ENCODE measurements at regions not wholly inside any gene's neighbourhood (a gene's known extent, or its start where the extent isn't known, plus 50 kb on each side); places are given as distances from the start of the nearest gene placed in this dataset.

DNA sequence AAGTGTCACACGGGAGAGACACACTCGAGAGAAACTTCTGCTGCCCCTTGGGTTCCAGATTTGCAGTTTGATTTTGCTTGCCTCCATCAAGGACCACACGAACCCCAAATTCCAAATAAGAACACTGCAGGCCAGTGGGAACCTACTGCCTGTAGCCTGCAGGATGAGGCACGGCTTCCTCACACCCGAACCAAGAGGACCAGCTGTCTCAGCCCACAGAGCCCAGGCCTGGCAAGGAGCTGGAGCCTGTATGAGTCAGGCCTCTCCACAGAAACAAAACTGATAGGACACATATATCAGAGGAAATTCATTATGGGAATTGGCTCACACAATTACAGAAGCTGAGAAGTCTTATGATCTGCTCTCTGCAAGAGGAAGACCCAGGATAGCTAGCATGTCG, 188.1 kb upstream of the NSMCE3 start:
- H3K4me3 Mint-ChIP-seq: no peak overlapping the region
- no peaks in the 10 kb centered on the region for H3K36me3 Mint-ChIP-seq
- no peak overlapping the region for H3K27ac Mint-ChIP-seq
- H3K27me3 Mint-ChIP-seq (ENCODE audit: low read depth): no peaks in the 10 kb centered on the region
- TF ChIP-seq, protein P1, sequence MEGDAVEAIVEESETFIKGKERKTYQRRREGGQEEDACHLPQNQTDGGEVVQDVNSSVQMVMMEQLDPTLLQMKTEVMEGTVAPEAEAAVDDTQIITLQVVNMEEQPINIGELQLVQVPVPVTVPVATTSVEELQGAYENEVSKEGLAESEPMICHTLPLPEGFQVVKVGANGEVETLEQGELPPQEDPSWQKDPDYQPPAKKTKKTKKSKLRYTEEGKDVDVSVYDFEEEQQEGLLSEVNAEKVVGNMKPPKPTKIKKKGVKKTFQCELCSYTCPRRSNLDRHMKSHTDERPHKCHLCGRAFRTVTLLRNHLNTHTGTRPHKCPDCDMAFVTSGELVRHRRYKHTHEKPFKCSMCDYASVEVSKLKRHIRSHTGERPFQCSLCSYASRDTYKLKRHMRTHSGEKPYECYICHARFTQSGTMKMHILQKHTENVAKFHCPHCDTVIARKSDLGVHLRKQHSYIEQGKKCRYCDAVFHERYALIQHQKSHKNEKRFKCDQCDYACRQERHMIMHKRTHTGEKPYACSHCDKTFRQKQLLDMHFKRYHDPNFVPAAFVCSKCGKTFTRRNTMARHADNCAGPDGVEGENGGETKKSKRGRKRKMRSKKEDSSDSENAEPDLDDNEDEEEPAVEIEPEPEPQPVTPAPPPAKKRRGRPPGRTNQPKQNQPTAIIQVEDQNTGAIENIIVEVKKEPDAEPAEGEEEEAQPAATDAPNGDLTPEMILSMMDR (IDR thresholded peaks at IDR 0.05; ENCODE audit: unreplicated experiment): no peak
- H3K4me1 Mint-ChIP-seq: peaks cover 6% of the 10 kb centered on the region
- no peaks in the 10 kb centered on the region for H3K9me3 Mint-ChIP-seq
- no peak for DNase-seq (ENCODE audit: low spot score in 2 of 2, unreplicated experiment in 2 of 2)

DNA sequence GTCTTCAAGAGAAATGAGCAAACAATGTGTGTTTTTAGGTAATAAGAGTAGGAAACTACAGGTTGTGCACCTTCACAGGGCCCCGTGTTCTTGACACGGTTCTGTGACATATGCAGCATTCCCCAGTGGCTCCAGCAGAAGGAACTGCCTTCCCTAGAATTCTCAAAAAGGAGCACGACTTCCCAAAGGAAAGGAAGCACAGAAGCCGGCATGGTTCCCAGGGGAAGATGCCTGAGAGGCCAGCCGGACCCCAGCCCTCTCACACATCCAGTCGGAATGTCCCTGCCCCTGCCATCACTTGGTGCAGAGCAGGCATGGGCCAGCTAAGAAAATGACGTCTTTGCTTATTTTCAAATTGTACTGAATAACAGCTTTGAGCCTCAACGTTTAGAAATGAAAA, 187.3 kb upstream of the NSMCE3 start:
- TF ChIP-seq, protein P1 (IDR thresholded peaks at IDR 0.05; ENCODE audit: unreplicated experiment): no peak
- Mint-ChIP-seq H3K9me3 (no peaks in the 10 kb centered on the region), H3K27me3 (ENCODE audit: low read depth) (no peaks in the 10 kb centered on the region), H3K4me3 (no peak overlapping the region), H3K36me3 (no peaks in the 10 kb centered on the region), H3K4me1 (peaks cover 7% of the 10 kb centered on the region), H3K27ac (no peak overlapping the region)
- no peak for DNase-seq (ENCODE audit: low spot score in 2 of 2, unreplicated experiment in 2 of 2)

DNA sequence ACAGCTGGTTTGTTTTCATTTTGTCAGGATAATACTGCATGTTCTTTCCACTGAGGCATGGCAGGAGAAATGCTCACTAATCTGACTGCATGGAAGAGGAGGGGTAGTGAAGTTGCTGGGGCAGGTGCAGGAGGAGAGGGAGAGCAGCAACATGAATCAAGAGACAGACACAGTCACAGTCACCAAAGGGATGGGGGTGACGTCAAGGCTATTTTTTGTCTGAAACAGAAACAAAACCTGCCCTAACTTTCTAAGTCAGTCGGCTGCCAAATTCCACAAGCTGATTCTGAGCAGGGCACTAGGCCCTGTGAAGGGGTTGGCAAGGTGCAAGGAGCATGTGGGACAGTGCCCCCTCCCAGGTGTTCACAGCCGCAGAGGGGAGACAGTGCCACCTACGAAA, 186.6 kb upstream of the NSMCE3 start:
- H3K4me3 Mint-ChIP-seq: no peak overlapping the region
- H3K4me1 Mint-ChIP-seq: peaks cover 7% of the 10 kb centered on the region
- DNase-seq (ENCODE audit: low spot score in 2 of 2, unreplicated experiment in 2 of 2): no peak
- H3K27ac Mint-ChIP-seq: no peak overlapping the region
- H3K36me3 Mint-ChIP-seq: no peaks in the 10 kb centered on the region
- no peaks in the 10 kb centered on the region for H3K27me3 Mint-ChIP-seq (ENCODE audit: low read depth)
- TF ChIP-seq, protein P1 (IDR thresholded peaks at IDR 0.05; ENCODE audit: unreplicated experiment): no peak
- no peaks in the 10 kb centered on the region for H3K9me3 Mint-ChIP-seq

- Mint-ChIP-seq H3K27ac (no peak overlapping the region), H3K4me1 (peaks cover 7% of the 10 kb centered on the region), H3K27me3 (ENCODE audit: low read depth) (no peaks in the 10 kb centered on the region), H3K9me3 (no peaks in the 10 kb centered on the region), H3K4me3 (no peak overlapping the region), H3K36me3 (no peaks in the 10 kb centered on the region)
- TF ChIP-seq, protein P1 (IDR thresholded peaks at IDR 0.05; ENCODE audit: unreplicated experiment): no peak
- DNase-seq (ENCODE audit: low spot score in 2 of 2, unreplicated experiment in 2 of 2): no peak
Measured at GRCh38 chr15:29455530-29455929, 185.9 kb upstream of the NSMCE3 start.

- Mint-ChIP-seq H3K4me3 (no peak overlapping the region), H3K9me3 (no peaks in the 10 kb centered on the region), H3K27ac (no peak overlapping the region), H3K36me3 (no peaks in the 10 kb centered on the region), H3K4me1 (peaks cover 7% of the 10 kb centered on the region), H3K27me3 (ENCODE audit: low read depth) (peaks cover under 1% of the 10 kb centered on the region)
- DNase-seq (ENCODE audit: low spot score in 2 of 2, unreplicated experiment in 2 of 2): no peak
- TF ChIP-seq, protein P1 (IDR thresholded peaks at IDR 0.05; ENCODE audit: unreplicated experiment): no peak
Measured at GRCh38 chr15:29455055-29455454, 185.4 kb upstream of the NSMCE3 start.

DNA sequence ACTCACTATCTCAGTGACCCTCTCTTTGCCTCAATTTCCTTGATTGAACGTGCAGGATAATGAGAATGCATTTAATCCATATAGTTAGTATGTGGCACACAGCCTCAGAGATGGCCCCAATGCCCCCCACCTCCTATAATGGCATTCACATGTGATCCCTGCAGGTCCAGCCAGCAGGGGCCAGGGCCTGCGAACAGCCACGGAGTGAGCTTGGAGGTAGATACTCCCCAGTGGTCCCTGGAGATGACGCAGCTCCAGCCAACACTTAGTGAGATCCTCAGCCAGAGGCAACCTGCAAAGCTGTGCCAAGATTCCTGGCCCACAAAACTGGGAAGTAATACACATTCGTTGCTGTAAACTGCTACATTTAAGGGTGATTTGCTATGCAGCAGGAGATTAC, 184.9 kb upstream of the NSMCE3 start:
- TF ChIP-seq, protein P1 (IDR thresholded peaks at IDR 0.05; ENCODE audit: unreplicated experiment): no peak
- H3K4me3 Mint-ChIP-seq: no peak overlapping the region
- peaks cover 7% of the 10 kb centered on the region for H3K4me1 Mint-ChIP-seq
- DNase-seq (ENCODE audit: low spot score in 2 of 2, unreplicated experiment in 2 of 2): no peak
- H3K27ac Mint-ChIP-seq: no peak overlapping the region
- no peaks in the 10 kb centered on the region for H3K9me3 Mint-ChIP-seq
- no peaks in the 10 kb centered on the region for H3K36me3 Mint-ChIP-seq
- H3K27me3 Mint-ChIP-seq (ENCODE audit: low read depth): peaks cover 4% of the 10 kb centered on the region
